WTC11 (cell line): ENCODE measurements at regions not wholly inside any gene's neighbourhood (a gene's known extent, or its start where the extent isn't known, plus 50 kb on each side); places are given as distances from the start of the nearest gene placed in this dataset.
A peak's percentile ranks its signal among the peaks of the same experiment; 100 is the strongest.

Experiments
- ATAC-seq: fragments of 200-7000 bp; cut with Tn5 transposase; 2 replicates; pipeline ENCODE4 v1.10.0; 2021; ENCODE audit warnings: mild to moderate bottlenecking, moderate library complexity
- CTCF ChIA-PET: fragments of 300-600 bp; sonication (Branson Sonifier 250); formaldehyde crosslinking; loops from one replicate; lab custom pipeline; 2021; ENCODE audit warnings: antibody characterized with exemption; lab: Charles Lee
- POLR2A ChIA-PET: fragments of 350-600 bp; sonication (Branson Sonifier 250); formaldehyde crosslinking; loops from one replicate; lab custom pipeline; 2021; ENCODE audit warnings: antibody characterized with exemption; lab: Charles Lee
- DNase-seq: peaks from one replicate; pipeline ENCODE4 v3.0.0; 2021; ENCODE audit warnings: low spot score
- H3K27ac Mint-ChIP-seq: 2 replicates; pipeline ENCODE4 v1.8.0; 2021; ENCODE audit warnings: mixed read lengths
- H3K27me3 Mint-ChIP-seq: 2 replicates; pipeline ENCODE4 v1.8.0; 2021; ENCODE audit warnings: low read depth, mild to moderate bottlenecking, moderate library complexity, mixed read lengths
- H3K36me3 Mint-ChIP-seq: 2 replicates; pipeline ENCODE4 v1.8.0; 2021; ENCODE audit warnings: mixed read lengths
- H3K4me1 Mint-ChIP-seq: 2 replicates; pipeline ENCODE4 v1.8.0; 2022; ENCODE audit warnings: mixed read lengths
- H3K4me3 Mint-ChIP-seq: 2 replicates; pipeline ENCODE4 v1.8.0; 2021; ENCODE audit warnings: mild to moderate bottlenecking, moderate library complexity, mixed read lengths
- H3K9me3 Mint-ChIP-seq: 2 replicates; pipeline ENCODE4 v1.8.0; 2021; ENCODE audit warnings: mixed read lengths
- GRHL2 ChIP-seq: fragments of 250-450 bp; sonication (Bioruptor Pico); IDR thresholded peaks from 2 replicates; pipeline ENCODE4 v1.8.0; 2022; ENCODE audit warnings: mild to moderate bottlenecking, moderate library complexity; ENCODE audit not compliant: insufficient replicate concordance, severe bottlenecking
- JAZF1 ChIP-seq: fragments of 250-450 bp; sonication (Bioruptor Pico); IDR thresholded peaks from 2 replicates; pipeline ENCODE4 v1.9.0; 2021; ENCODE audit warnings: moderate library complexity, mild to moderate bottlenecking, inconsistent platforms
- JUN ChIP-seq: sonication (generic); formaldehyde crosslinking; IDR thresholded peaks from 2 replicates; pipeline ENCODE4 v1.8.0; 2023; ENCODE audit warnings: mild to moderate bottlenecking, missing genetic modification reagents
- NFYB ChIP-seq: sonication (generic); formaldehyde crosslinking; conservative IDR thresholded peaks from 2 replicates; pipeline ENCODE4 v1.8.0; 2022; ENCODE audit warnings: low read depth, missing genetic modification reagents
- RELA ChIP-seq: sonication (generic); formaldehyde crosslinking; IDR thresholded peaks from 2 replicates; pipeline ENCODE4 v1.8.1; 2022; ENCODE audit warnings: missing genetic modification reagents, mild to moderate bottlenecking, borderline replicate concordance
- RORB ChIP-seq: fragments of 250-450 bp; sonication (Bioruptor Pico); IDR thresholded peaks from 2 replicates; pipeline ENCODE4 v1.9.0; 2021; ENCODE audit warnings: mild to moderate bottlenecking
- TEAD1 ChIP-seq: sonication (generic); formaldehyde crosslinking; IDR thresholded peaks from 2 replicates; pipeline ENCODE4 v1.8.0; 2022; ENCODE audit warnings: mild to moderate bottlenecking, missing genetic modification reagents
- ZNF317 ChIP-seq: sonication (generic); formaldehyde crosslinking; IDR thresholded peaks from 2 replicates; pipeline ENCODE4 v1.8.1; 2023; ENCODE audit warnings: low read depth, mild to moderate bottlenecking, moderate library complexity, missing genetic modification reagents, borderline replicate concordance
- TF ChIP-seq, protein P1 (sequence below): fragments of 200-600 bp; IDR thresholded peaks from 2 replicates; pipeline ENCODE4 v1.8.0; 2022; ENCODE audit warnings: antibody characterized with exemption
- TF ChIP-seq, protein P2 (sequence below): fragments of 250-450 bp; sonication (Bioruptor Pico); IDR thresholded peaks from 2 replicates; pipeline ENCODE4 v1.8.0; 2021; ENCODE audit warnings: mild to moderate bottlenecking
- TF ChIP-seq, protein P3 (sequence below): sonication (generic); formaldehyde crosslinking; IDR thresholded peaks from 2 replicates; pipeline ENCODE4 v1.8.0; 2022; ENCODE audit warnings: mild to moderate bottlenecking, missing genetic modification reagents
- TF ChIP-seq, protein P4 (sequence below): fragments of 250-450 bp; sonication (Bioruptor Pico); IDR thresholded peaks from 2 replicates; pipeline ENCODE4 v2.1.2; 2022; ENCODE audit warnings: mild to moderate bottlenecking, moderate library complexity
- TF ChIP-seq, protein P5 (sequence below): sonication (generic); formaldehyde crosslinking; IDR thresholded peaks from 2 replicates; pipeline ENCODE4 v1.8.1; 2022; ENCODE audit warnings: low read depth, missing genetic modification reagents, borderline replicate concordance
- TF ChIP-seq, protein P6 (sequence below): sonication (generic); formaldehyde crosslinking; IDR thresholded peaks from 2 replicates; pipeline ENCODE4 v1.8.0; 2022; ENCODE audit warnings: mild to moderate bottlenecking, missing genetic modification reagents
- TF ChIP-seq, protein P7 (sequence below): sonication (generic); formaldehyde crosslinking; IDR thresholded peaks from 2 replicates; pipeline ENCODE4 v1.8.1; 2023; ENCODE audit warnings: mild to moderate bottlenecking, missing genetic modification reagents

DNA sequence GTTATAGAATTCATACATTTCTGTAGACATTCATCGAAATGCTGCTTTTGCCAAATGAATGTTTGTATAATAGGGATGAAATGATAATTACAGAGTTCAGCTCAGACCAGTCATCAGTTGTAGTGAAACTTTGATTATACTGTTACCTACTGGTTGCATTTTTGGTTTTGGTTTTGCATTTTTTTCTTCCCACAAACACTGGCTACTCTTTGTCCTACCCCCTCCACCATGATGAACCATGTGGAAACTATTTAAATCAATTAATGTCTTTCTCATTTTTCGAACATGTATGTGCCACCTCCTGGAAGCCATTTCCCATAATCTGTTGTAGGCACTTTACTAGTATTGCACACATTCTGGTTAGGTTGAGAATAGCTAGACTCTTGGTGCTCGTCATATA, 75.3 kb upstream of the MTNR1B start:
- ATAC-seq (no peak), DNase-seq (no peak)
- Mint-ChIP-seq H3K9me3 (no peaks in the 10 kb centered on the region), H3K4me1 (peaks cover 9% of the 10 kb centered on the region), H3K27me3 (no peaks in the 10 kb centered on the region), H3K27ac (no peak overlapping the region), H3K4me3 (no peak overlapping the region), H3K36me3 (no peaks in the 10 kb centered on the region)
- POLR2A ChIA-PET, result no interaction called here
- CTCF ChIA-PET, result no interaction called here
- no peak for TF ChIP-seq GRHL2 (CRISPR knock-in tag)
- no peak for TF ChIP-seq ZNF317 (CRISPR knock-in tag)
- TF ChIP-seq, protein P1, sequence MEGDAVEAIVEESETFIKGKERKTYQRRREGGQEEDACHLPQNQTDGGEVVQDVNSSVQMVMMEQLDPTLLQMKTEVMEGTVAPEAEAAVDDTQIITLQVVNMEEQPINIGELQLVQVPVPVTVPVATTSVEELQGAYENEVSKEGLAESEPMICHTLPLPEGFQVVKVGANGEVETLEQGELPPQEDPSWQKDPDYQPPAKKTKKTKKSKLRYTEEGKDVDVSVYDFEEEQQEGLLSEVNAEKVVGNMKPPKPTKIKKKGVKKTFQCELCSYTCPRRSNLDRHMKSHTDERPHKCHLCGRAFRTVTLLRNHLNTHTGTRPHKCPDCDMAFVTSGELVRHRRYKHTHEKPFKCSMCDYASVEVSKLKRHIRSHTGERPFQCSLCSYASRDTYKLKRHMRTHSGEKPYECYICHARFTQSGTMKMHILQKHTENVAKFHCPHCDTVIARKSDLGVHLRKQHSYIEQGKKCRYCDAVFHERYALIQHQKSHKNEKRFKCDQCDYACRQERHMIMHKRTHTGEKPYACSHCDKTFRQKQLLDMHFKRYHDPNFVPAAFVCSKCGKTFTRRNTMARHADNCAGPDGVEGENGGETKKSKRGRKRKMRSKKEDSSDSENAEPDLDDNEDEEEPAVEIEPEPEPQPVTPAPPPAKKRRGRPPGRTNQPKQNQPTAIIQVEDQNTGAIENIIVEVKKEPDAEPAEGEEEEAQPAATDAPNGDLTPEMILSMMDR, result no peak
- TF ChIP-seq, protein P2, sequence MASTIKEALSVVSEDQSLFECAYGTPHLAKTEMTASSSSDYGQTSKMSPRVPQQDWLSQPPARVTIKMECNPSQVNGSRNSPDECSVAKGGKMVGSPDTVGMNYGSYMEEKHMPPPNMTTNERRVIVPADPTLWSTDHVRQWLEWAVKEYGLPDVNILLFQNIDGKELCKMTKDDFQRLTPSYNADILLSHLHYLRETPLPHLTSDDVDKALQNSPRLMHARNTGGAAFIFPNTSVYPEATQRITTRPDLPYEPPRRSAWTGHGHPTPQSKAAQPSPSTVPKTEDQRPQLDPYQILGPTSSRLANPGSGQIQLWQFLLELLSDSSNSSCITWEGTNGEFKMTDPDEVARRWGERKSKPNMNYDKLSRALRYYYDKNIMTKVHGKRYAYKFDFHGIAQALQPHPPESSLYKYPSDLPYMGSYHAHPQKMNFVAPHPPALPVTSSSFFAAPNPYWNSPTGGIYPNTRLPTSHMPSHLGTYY (CRISPR knock-in tag), result no peak
- no peak for TF ChIP-seq RORB
- TF ChIP-seq, protein P3, sequence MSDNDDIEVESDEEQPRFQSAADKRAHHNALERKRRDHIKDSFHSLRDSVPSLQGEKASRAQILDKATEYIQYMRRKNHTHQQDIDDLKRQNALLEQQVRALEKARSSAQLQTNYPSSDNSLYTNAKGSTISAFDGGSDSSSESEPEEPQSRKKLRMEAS, result no peak
- TF ChIP-seq, protein P4, sequence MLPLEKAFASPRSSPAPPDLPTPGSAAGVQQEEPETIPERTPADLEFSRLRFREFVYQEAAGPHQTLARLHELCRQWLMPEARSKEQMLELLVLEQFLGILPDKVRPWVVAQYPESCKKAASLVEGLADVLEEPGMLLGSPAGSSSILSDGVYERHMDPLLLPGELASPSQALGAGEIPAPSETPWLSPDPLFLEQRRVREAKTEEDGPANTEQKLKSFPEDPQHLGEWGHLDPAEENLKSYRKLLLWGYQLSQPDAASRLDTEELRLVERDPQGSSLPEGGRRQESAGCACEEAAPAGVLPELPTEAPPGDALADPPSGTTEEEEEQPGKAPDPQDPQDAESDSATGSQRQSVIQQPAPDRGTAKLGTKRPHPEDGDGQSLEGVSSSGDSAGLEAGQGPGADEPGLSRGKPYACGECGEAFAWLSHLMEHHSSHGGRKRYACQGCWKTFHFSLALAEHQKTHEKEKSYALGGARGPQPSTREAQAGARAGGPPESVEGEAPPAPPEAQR (CRISPR knock-in tag), result no peak

DNA sequence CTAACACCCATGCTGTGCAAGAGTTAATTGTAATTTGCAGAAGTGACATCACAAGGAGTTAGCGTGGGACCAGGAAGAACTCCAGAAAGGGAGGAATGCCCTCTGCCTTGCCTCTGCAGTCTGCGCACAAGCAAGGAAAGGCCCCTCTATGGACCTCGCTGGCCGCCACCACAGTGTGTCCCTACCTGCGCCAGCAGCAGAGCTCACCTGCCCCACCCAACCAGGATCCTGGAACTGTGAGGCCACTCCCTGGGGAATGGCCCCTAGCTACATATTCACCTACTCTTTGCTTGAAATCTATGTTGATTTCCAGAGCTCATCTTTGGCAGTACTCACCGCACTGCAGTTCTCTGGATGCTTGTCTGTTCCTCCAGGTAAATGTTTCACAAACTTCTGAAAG, 72.0 kb upstream of the MTNR1B start:
- TF ChIP-seq JUN (CRISPR knock-in tag), result no peak
- no peak for TF ChIP-seq TEAD1
- TF ChIP-seq RELA, result no peak
- TF ChIP-seq GRHL2 (CRISPR knock-in tag), result no peak
- no peak for TF ChIP-seq NFYB (CRISPR knock-in tag)
- TF ChIP-seq, protein P5, sequence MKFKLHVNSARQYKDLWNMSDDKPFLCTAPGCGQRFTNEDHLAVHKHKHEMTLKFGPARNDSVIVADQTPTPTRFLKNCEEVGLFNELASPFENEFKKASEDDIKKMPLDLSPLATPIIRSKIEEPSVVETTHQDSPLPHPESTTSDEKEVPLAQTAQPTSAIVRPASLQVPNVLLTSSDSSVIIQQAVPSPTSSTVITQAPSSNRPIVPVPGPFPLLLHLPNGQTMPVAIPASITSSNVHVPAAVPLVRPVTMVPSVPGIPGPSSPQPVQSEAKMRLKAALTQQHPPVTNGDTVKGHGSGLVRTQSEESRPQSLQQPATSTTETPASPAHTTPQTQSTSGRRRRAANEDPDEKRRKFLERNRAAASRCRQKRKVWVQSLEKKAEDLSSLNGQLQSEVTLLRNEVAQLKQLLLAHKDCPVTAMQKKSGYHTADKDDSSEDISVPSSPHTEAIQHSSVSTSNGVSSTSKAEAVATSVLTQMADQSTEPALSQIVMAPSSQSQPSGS, result no peak
- TF ChIP-seq JAZF1 (CRISPR knock-in tag), result no peak
- TF ChIP-seq, protein P6, sequence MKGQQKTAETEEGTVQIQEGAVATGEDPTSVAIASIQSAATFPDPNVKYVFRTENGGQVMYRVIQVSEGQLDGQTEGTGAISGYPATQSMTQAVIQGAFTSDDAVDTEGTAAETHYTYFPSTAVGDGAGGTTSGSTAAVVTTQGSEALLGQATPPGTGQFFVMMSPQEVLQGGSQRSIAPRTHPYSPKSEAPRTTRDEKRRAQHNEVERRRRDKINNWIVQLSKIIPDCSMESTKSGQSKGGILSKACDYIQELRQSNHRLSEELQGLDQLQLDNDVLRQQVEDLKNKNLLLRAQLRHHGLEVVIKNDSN (CRISPR knock-in tag), result no peak
- TF ChIP-seq, protein P7, sequence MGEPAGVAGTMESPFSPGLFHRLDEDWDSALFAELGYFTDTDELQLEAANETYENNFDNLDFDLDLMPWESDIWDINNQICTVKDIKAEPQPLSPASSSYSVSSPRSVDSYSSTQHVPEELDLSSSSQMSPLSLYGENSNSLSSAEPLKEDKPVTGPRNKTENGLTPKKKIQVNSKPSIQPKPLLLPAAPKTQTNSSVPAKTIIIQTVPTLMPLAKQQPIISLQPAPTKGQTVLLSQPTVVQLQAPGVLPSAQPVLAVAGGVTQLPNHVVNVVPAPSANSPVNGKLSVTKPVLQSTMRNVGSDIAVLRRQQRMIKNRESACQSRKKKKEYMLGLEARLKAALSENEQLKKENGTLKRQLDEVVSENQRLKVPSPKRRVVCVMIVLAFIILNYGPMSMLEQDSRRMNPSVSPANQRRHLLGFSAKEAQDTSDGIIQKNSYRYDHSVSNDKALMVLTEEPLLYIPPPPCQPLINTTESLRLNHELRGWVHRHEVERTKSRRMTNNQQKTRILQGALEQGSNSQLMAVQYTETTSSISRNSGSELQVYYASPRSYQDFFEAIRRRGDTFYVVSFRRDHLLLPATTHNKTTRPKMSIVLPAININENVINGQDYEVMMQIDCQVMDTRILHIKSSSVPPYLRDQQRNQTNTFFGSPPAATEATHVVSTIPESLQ (CRISPR knock-in tag), result no peak

More for the DNA sequence above, 72.0 kb upstream of the MTNR1B start:
- Mint-ChIP-seq H3K27me3 (no peaks in the 10 kb centered on the region), H3K4me1 (peaks cover 9% of the 10 kb centered on the region), H3K9me3 (peaks cover 4% of the 10 kb centered on the region; the same call in 1 of the 2 replicates), H3K27ac (no peak overlapping the region), H3K4me3 (no peak overlapping the region), H3K36me3 (no peaks in the 10 kb centered on the region)
- ATAC-seq (peak; percentile 70), DNase-seq (no peak)
- ChIA-PET CTCF (interaction anchor here (0.6 to 1.0 kb wide), 2 partner anchors 11 to 462 kb away, joined by 6 read pairs; no protein-coding TSS in a partner anchor), POLR2A (no interaction called here)
